Activated T-cell treated with anti-CD3 and anti-CD28 coated beads, Interleukin-2, amount 50 U/mL, for 48 hours (primary cell): ENCODE measurements at regions not wholly inside any gene's neighbourhood (a gene's known extent, or its start where the extent isn't known, plus 50 kb on each side); places are given as distances from the start of the nearest gene placed in this dataset.
"Not testable (repeated sequence)": the region's sequence is repeated elsewhere in the genome, so short reads cannot be mapped to it uniquely, and the experiment has no call there.

Source experiments
- DNase-seq, 2 experiments: peaks; one replicate each; pipeline ENCODE4 v3.0.0-alpha.2; 2020

DNA sequence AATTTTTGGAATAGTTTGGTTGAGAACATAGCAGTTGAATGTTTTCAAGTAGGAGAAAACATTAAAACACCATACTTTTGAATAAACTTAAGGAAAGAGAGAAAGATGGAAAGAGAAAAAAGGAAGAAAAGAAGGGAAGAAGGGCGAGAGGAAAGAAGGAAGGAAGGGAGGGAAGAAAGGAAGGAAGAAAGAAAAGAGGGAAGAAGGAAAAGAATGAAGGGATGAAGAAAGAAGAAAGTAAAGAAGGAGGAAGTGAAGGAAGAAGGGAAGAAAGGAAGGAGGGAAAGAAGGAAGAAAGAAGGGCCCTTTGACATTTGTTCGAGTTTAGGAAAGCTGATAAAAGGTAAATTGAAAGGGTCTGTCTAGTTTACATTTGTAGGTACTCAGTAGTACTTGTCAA lies 482.7 kb downstream of the SIPA1L2 start:
- DNase-seq = no peak

DNA sequence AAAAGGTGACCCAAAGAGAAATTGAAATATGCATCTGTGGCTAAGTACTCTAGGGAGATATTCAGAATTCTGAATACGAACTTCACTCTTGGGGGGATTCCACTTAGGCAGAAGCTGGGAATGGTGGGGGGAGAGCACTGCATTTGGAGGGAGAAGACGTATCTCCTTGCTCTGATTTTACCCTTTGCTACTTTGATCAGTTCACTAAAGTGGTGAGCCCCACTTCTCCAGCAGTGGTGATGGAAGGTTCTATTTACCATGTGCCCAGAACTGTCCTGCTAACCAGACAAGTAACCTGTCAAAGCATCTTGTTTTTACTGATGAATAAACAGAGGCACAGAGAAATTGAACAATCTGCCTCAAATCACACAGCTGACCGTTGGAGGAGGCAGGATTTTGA lies 483.4 kb downstream of the SIPA1L2 start:
- DNase-seq = no peak

DNA sequence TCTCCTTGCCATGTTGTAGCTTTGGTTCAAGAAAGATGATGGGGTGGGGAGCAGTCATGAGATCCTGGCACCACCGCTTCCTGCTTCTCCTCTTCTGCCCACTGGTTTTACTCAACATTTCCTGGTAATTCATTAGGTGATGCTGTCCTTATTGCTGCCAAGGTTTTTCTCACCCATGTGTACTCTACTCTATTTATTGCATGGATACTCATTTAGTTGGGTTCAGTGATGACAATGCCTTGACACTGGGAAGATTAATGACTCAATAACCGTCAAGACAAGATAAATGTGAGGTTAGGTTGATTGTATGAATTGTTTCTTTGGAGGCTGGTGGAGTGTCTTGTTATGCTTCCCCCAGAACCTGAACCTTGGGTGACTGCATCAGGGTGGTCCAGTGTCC lies 484.2 kb downstream of the SIPA1L2 start:
- no peak for DNase-seq

DNA sequence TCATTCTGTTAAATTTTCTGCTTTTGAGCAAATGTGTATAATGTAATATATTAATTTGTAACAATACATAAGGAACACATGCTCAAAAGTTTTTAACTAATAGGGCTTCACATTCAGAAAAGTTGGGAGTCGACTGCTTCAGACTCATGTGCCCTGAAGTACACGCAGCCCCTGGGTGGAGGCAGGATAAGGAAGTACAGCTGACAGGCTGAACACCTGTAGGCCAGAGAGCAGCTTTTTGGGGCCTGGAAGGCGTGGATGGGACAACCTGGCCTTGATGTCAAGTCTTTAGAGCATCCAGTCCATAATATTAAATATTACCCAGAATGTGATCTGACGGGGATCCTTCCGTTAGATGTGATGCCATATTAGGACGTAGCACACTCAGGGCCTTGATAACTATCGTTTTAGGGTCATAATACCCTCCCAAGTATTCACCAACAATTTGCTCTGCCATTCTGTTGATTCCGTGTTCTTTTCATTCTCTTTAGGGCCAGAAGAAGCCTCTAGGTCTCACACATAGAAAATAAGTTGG lies 485.2 kb downstream of the SIPA1L2 start:
- DNase-seq = no peak

DNA sequence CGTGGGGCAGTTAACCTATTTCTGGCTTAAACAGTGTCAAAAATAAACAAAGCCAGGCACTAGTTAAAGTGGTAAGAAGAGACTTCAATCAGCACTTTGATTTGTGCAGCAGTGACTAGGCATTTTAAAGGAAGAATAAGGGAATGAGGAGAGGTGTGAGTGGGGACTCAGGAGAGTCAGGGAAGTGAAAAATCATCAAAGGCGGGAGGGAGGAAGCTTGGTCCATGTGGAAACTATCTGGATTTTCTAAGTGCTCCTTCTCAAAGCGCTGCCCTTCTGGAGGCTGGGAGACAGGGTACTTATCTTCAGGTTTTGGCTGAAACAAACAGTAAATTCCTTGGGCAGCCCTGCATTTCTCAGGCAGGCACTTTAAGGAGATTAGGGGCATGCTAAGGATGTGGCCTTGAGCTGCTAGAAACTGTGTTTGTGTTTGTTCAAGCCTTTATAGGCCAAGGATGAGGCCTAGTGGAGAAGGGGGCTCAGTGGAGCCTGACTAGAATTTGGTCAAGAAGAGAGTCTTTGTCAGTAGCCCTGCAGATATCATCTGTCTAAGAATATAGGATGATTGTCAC lies 486.5 kb downstream of the SIPA1L2 start:
- DNase-seq = no peak

DNA sequence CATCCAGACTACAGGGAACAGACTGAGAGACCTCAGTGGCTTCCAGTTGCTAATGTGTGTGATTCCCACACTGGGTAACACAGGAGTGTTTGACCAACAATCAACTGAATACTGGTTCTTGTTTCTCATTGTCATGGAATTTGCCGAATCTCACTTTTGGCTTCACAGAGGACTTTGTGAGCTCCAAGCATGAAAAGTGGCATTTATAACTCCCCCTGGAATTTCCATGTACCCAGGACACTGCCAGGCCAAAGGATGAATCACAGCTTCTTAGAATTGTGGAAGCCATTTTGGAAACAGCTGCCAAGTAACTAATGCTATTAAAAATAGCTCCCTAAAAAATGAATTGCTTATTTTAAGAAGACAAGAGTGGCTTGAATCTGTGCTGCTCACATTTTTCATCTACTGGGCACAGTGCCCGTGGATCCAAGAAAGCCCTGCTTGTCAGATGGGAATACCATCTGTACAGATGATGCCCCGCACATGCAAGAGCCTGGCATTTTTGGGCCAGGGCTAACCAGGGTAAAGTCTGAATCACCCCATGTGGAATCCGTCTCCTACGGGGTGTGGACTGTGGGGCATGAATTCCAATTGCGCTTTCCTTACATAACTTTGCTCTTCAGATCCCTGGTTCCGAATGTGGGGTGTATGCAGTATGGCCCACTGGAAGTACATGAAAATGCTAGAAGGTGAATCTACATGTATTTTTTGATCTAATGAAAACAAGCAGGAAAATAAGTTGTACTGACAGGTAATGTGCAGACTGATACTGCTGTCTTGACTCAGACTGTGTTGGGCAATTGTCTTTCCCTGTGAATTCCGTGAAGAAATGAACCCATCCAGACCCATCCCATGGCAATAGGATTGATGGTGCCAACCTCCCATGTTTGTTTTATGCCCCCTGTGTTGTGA lies 487.3 kb downstream of the SIPA1L2 start:
- no peak for DNase-seq

DNA sequence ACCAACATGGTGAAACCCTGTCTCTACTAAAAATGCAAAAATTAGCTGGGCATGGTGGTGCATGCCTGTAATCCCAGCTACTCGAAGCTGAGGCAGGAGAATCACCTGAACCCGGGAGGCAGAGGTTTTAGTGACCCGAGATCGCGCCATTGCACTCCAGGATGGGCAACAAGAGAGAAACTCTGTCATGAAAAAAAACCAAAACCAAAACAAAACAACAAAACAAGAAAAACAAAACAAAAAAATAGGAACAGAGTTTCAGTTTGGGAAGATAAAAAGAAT lies 488.8 kb downstream of the SIPA1L2 start:
- DNase-seq = not testable (repeated sequence)

DNA sequence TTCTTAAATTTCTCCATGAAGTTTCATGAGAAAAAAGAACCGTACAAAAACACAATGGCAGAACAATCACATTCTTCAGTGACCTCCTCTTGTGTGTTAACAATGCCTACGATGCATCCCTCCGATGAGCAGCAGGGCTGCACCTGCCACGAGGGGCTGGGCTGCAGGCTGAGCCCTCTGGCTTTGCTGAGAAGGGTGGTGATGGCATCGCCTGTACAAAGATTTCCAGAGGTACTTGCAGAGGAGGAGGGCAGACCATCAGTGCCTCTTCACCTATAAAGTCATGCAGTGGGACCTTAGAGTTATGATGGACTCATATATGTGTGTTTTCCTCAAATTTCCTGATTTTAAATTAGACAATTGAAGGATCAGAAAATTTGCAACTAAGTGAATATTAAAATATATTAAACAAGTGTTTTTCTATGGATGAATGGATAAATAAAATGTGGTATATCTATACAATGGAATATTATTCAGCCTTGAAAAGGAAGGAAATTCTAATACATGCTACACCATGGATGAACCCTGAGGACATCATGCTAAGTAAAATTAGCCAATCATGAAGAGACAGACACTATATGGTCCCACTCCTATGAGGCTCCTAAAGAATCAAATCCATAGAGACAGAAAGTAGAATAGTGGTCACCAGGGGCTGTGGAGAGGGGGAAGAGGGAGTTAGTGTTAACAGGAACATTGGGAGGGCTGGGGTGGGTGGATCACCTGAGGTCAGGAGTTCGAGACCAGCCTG lies 489.3 kb downstream of the SIPA1L2 start:
- no peak for DNase-seq

DNA sequence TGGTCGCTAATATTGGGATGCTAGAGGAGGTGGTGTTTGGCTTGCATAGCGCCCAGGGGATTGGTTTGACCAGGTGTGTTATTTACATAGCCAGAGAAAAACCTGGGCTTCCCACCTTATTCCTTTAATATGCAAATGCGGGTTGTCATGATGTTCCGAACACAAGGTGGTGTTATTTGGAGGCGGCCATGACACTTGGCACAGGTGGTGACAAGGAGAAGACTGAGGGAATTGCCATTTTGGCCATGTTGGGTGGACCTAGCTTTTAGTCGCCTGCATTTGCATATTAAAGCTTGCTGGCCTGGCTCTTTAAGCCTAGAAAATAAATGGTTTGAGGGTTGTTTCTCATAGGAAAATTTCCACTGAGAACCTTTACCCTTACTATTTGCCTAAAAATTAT lies 490.5 kb downstream of the SIPA1L2 start:
- no peak for DNase-seq

DNA sequence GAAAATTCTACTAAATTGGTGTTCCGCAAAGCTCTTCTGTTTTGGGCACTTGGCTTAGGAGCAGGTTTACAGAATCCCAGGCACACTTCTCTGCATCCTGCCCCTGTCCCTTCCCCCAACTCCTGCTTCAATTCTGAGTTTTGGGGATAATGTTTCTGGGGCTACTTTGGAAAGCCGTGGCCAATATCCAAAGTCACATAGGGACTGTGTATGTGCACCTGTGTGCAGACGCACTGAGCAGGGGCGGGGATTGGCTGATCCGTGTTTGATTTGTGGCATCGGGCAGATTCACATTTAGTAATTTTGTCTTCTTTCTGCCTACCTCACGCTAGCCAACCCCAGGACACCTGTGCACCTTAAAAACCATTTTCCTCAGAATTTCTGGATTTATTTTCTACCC lies 491.9 kb downstream of the SIPA1L2 start:
- DNase-seq = no peak

DNA sequence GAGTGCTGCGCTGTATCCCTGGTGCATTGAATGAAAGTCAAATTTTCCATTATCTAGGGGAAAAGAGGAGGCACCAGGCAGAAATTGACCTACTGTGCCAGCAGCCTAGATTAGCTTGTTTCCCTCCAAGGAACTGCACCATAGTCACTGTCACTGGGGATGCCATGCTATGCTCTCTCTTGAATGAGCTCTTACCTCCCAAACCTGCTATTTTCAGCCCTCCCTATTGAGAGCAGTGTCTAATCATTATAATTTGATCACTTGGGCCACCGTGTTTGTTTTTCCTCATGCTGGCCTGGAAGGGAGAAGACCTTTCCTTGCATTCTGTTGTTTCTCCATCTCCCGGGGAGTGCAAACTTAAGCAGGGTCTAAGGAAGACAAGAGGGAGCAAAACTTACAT lies 492.9 kb downstream of the SIPA1L2 start:
- DNase-seq = no peak

DNA sequence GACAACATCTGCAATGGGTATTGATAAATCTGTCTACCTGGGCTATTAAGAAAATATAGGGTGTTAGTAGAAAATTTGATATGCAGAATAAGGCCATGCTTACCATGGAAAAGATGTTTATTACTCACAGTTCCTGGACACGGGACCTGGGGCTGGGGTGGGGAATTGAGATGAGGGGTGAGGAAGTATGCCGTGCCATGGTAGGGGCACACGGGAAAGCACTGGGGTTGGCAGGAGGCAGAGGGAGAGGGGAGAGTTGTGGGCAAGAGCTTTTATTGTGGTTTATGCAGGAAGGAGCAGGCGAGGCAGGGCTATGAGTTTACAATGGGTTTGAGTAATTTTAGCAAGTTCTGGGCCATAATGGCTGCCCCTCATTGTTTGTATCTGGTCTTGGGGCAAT lies 493.8 kb downstream of the SIPA1L2 start:
- DNase-seq = no peak

DNA sequence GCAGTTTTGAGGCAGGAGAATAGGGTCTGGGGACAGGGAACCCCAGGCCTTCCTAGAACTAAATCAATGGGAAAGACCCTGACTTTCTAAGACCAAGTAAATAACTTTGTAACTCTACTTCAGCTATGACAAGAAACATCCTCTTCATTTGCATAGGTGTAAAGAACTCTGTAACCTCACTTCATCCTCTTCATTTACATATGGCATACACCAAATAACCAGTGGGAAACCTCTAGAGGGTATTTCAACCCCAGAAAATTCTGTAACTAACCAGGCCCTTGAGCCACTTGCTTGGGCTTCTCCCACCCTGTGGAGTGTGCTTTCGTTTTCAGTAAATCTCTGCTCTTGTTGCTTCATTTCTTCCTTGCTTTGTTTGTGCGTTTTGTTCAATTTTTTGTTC lies 495.6 kb downstream of the SIPA1L2 start:
- DNase-seq = no peak

DNA sequence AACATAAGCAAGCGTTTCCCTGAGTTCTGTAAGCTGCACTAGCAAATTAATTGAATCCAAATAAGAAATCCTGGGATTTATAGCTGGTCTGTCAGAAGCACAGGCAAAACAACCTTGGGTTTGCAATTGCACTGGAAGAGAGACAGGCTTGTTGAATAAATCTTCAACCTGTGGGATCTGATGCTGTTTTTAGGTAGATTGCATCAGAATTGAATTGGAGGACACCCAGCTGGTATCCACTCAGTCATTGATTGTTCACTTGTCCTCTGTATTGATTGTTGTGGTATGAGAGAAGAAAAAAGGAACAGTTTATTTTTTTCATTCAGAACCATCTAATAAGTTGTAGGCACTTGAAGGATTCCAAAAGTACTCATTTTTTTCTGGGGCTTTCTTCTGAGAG lies 497.4 kb downstream of the SIPA1L2 start:
- DNase-seq = no peak

DNA sequence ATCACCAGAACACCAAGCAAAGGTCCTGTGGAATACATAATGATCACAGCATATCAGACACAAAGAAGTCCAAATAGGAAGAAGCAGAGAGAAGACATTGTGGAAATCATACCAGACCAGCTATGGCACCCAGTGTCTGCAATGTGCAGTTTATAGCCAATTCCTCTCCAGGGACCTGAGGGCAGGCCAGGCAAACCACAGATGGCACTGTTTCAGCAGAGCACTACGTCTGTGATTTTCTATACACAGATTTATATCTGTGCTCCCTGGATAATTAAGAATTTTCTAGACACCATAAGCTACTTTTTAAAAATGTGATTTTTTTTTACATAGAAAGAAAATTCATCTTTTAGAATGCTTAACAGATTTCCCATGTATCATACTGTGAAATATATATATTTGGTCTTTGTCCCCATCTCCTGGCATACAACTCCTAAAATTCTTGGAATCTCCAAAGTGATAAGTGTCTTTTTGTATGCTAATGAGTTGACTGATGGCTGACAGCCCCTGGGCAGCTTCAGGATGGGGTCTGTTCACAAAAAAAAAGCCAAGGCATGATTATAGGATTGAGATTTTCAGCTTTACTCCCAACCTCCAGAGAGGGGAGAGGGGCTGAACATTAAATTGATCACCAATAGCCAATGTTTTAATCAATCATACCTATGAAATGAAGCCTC lies 498.1 kb downstream of the SIPA1L2 start:
- no peak for DNase-seq

DNA sequence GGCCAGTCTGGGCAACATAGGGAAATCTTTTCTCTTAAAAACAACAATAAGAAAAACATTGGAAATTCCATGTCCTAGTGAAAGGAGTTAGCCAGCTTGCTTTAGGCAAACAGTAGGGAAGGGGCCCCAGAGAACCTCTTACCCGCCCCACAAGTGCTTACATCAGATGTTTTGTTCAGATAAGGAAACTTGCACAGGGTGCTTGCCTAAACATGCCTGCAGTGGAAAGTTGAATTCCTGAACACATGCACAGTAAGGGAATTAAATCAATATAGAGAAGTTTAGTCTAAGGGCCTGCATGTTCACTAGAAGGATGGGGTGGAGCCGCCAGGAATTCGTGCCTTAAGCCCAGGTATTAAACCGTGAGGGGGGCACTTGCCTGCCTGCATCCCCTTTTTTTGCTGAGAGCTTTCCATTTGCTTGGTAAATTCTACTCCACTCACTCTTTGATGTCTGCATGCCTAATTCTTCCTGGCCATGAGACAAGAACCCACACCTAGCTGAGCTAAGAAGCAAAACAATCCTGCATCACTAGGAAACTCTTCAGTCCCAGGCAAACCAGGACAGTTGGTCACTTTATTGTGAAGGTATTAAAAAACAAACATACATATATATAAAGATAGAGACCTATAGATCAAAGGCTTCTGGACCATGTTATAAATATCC lies 499.0 kb downstream of the SIPA1L2 start:
- no peak for DNase-seq

DNA sequence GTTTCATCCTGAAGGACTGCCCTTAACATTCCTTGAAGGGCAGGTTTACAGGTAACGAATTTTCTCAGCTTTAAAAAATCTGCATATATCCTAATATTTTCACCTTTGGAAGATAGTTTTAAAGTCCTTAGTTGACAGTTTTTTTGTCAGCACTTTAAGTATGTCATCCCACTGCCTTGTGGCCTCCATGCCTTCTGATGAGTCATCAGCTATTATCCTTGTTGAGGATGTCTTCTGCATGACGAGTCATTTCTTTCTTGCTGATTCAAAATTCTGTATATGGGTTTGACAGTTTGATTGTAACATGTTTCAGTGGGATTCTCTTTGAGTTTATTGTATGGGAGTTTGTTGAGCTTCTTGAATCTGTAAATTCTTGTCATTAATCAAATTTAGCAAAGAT lies 500.6 kb downstream of the DISC1 start:
- no peak for DNase-seq

DNA sequence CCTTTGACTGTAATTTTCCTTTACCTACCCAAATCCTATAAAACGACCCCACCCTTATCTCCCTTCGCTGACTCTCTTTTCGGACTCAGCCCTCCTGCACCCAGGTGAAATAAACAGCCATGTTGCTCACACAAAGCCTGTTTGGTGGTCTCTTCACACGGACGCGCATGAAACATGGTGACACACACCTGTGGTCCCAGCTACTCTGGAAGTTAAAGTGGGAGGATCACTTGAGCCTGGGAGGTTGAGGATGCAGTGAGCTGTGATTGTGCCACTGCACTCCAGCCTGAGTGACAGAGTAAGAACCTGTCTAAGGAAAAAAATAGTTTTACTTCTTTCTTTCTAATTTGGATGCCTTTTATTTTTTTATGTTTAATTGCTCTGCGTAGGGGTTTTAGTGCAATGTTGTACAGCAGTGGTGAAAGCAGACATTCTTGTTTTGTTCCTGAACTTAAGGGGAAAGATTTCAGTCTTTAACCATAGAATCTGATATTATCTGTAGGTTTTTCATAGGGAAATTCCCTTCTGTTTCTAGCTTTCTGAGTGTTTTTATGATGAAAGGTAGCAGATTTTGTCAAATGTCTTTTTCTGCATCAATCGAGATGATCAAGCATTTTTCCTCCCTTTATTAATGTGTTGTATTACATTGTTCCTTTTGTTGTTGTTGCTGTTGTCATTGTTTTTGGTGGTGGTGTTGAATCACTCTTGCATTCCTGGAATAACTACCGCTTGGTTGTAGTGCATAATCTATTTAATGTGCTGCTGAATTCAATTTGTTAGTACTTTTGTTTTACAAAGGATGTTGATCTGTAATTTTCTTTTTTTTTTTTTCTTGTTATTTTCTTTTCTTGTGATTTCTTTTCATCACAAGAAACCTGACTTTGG lies 497.4 kb downstream of the DISC1 start:
- no peak for DNase-seq

DNA sequence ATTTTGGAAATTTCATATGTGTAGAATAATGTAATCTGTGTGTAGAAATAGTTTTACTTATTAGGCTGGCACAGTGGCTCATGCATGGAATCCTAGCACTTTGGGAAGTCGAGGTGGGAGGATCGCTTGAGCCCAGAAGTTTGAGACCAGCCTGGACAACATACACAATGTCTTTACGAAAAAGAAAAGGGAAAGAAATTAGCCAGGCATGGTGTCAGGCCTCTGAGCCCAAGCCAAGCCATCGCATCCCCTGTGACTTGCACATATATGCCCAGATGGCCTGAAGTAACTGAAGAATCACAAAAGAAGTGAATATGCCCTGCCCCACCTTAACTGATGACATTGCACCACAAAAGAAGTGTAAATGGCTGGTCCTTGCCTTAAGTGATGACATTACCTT lies 491.3 kb downstream of the DISC1 start:
- not testable (repeated sequence) for DNase-seq

DNA sequence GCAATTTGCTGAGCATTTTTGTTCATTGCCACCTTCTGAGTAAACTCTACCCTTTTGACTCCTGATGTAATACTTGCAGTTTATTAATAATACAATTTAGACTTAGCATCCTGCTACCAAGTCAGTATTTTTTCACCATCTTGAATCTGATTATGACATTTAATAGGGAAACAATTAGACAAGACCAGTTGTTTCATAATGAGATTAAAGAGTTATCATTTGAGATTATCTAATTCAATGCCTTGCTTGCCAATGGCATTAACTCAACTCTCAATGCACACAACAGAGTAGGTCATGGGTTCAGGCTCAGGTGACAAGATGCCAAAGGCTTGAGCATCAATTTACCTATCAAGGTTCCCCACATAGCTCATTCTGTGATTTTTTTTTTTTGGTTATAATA lies 488.4 kb downstream of the DISC1 start:
- DNase-seq = no peak

DNA sequence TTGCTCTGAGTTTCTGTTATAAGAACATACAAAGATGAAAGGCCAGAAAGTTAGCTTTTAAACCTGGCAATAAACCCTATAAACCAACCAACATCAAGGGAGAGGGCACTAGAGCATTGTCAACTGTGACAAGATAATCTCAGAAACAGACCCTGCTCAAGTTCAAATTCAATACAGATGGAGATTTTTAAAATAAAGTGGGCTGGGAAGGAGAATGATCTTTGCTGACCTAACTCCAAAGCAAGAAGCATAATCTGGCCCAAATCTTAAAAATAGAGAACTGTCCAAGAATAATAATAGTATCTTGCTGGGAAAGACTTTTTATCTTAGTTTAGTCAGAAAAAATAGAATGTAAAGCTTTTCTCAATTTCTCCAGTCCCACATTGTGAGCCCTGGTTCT lies 485.5 kb downstream of the DISC1 start:
- DNase-seq = no peak

DNA sequence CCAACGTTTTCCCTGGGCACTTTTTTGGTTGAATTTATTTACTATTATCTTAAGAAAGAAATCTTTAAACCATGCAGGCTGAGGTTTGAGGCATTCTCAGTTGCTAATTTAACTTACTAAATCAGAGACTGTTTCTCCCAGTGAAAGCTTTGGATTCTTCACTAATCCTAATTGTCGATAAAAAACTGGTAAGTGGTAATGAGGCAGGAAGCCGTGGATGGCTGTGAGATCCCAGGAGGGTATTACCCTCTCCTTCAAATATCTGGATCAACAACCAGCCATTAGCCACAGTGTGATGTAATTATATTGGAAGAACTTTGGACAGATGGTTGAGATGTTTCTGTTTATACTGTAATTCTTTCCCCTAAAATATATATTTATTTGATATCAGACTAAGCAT lies 485.0 kb downstream of the DISC1 start:
- no peak for DNase-seq
